Activated CD8-positive, alpha-beta memory T cell treated with anti-CD3 and anti-CD28 coated beads, Interleukin-2, amount 50 U/mL, for 1 hour (primary cell): ENCODE measurements at regions not wholly inside any gene's neighbourhood (a gene's known extent, or its start where the extent isn't known, plus 50 kb on each side); places are given as distances from the start of the nearest gene placed in this dataset.
A peak's percentile ranks its signal among the peaks of the same experiment; 100 is the strongest.

Experiments used
- DNase-seq: peaks from one replicate; pipeline ENCODE4 v3.0.0-alpha.2; 2020; ENCODE audit errors: extremely low read depth

- DNase-seq: no peak
Observed at GRCh38 chr14:98368916-98369315, 903.1 kb downstream of the BCL11B start.

DNA sequence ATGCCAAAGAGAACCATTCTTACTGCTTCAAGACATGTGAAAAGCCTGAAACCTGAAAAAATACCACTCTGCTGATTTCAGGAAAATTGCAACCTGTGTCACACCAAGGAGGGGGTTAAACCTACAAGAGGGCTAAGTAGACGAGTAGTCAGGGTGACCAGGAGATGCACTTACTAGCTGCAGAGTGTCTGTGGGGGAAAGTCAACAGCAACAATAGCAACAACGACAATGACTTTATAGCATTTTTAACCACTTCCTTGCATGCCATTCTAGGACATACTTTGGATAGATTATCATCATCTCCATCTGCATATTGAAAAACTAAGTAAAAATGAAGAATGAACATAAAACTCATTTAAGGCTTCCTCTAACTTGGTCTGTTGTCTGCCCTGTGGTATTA lies 902.7 kb downstream of the BCL11B start:
- no peak for DNase-seq

DNA sequence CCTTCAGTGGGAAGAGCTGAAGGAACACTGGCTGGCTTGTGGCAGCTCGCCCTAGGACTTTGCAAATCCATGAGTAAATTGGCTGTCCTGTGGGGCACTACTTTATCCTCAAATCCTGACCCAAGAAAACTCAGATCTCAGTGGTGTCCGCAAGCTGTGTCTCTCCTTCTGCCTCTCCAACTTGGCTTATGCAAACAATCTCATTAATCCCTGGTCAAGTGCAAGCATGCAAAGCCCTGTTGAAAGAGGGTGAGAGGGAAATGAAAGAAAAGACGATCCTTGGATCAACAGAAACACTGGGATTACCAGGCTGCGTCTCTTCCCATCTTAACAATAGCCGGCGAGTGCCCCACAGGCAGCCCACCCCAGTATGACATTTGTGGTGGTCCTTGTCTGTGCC lies 901.6 kb downstream of the BCL11B start:
- no peak for DNase-seq

DNA sequence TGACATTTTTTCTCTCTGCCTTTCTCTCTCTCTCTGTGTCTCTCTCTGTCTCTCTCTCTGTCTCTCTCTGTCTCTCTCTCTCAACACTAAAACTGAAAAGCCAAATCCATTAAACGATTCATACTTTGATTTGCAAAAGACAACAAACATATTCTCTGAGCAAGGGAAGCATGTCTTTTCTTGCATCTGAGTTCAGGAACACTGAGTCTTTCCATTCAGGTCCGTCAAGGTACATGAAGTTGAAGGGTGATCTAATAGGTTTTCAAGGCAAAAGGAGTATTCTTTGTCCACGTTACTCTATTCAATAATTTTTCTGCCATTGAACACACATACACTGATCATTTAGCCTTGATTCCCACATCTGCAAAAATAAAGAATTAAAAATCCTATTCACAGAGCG lies 900.9 kb downstream of the BCL11B start:
- no peak for DNase-seq

- DNase-seq: no peak
Observed at GRCh38 chr14:98374136-98374535, 897.9 kb downstream of the BCL11B start.

GRCh38 chr14:98375566-98375965 lies 896.4 kb downstream of the BCL11B start:
- DNase-seq: no peak

GRCh38 chr14:98379830-98380229 lies 892.2 kb downstream of the BCL11B start:
- no peak for DNase-seq

GRCh38 chr14:98382662-98383061 lies 889.3 kb downstream of the BCL11B start:
- no peak for DNase-seq

DNA sequence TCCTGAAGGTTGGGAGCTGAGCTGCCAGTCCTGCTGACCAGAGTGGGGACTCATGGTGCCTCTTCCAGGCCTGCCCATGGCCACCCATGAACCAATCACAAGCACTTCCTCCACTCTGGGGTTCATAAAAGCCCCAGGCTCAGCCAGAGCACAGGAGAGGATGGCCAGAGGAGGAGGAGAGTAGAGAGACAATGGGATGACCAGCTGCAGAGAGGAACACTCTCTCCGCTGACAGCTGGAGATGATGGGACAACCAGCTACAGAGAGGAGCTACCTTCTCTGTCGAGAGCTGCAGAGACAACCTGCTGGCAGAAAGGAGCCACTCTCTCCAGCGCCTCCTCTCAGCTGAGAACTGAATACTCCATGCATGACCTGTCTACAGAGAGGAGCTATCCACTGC lies 886.1 kb downstream of the BCL11B start:
- no peak for DNase-seq

DNA sequence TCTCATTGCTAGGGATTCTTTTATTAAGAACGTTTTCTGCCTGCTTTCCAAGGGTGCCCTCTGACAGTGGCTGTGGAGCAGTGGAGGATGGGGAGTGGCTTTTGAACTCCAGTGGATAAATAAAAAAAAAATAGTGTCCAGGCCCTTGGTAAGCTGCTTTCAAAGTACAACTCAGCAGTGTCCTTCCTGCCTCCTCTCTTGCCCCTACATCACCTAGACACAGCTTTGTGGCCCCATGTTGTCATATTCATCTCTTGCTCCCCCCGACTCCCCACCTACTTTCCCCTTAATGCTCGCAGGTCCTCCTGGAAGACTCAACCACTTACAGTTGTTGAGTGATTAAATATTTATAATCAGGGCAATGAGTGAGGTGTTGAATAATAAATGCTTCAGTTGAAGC lies 880.9 kb downstream of the BCL11B start:
- DNase-seq: no peak

DNA sequence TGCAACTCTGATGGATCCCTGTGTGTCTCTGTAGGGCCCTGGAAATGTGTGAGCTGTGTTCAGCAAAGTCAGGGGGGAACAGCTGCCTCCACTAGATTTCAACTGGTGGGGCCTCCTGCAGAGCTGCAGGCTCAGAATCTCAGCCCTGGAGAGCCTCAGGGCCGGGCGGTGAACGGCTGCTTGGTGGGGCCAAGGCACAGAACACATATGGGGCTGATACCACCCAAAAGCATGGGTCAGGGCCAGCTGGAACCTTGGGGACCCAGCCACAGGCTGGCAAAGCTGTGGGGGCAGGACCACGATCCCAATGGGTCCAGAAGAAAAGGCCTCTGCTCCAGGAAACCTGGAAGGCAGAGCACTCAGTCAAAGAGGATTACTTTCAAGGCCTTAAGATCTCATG lies 878.5 kb downstream of the BCL11B start:
- no peak for DNase-seq

DNA sequence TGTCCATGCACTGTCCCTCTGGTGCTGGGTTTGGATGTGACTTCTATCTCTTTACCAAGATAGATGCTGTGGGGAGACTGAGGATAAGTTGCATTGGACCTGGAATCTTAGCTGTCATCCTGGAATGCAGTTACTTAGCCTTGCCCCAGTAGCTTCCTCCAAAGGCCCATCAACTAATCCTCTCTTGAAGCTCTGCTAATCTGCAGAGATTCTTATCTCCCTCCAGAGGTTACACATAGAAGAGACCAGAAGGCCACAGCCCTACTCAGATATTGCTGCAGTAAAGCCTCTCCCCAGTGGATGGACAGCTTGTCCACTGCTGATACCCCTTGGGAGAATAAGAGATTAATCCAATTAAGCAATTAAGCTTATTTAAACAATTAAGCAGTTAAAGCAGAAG lies 867.2 kb downstream of the BCL11B start:
- DNase-seq: no peak

DNA sequence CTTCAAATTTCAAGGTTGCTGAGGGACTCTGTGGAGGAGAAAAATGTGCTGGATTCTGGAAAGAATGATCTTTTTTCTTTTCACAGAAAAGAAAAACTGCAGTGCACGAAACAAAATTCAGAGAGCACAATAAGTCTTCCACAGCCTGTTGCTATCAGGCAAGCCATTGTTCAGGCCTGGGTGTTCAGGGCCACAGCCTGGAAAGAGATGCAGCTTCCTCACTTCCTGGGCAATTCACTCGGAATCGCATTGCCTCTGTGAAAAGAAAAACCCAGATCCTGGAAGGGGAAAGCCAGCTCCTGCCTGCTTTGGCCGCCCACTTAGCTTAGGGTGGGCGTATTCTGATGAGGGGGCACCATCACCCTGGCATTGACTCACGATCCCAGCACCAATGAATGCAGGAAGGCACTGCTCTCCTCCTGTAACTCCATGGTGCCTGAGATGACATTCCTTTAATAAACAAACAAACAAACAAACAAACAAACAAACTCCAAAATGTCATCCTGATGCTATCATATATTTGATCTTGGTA lies 863.9 kb downstream of the BCL11B start:
- no peak for DNase-seq

GRCh38 chr14:98408713-98409112 lies 863.3 kb downstream of the BCL11B start:
- no peak for DNase-seq

- no peak for DNase-seq
Observed at GRCh38 chr14:98411154-98411553, 860.8 kb downstream of the BCL11B start.

DNA sequence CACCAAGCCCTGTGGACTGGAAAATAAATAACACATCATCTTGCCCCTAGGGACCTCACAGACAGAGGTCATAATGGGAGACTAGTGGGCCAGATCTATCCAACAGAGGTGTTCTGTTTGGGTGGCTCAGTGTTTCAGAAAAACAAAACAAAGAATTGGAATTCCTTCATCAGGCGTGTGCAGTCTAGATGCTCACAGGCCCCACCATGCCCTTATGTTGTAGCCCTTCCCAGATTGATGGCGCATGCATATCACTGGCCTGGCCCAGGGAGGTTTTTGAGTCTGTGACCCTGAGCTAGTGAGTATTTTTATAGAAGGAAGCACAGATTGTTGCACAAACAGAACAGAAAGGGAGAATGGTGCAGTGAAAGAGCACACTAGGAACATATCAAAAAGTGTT lies 859.6 kb downstream of the BCL11B start:
- no peak for DNase-seq

DNA sequence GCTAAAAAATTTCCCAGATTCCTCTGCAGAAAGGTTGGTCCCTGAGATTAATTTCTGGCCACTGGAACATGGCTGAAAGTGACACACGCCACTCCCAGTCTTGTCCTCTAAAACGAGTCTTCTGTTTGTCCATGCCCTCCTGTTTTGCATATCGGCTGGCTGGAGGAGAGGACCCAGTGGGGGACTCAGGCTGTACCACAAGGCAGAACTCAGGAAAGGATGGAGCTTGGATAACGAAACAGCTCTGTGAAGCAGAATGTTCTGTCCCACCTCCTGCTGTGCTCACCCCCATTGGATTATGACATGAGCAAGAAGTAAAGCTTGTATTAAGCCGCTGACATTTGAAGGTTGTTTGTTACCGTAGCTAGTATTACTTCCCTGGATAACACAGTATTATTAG lies 856.2 kb downstream of the BCL11B start:
- no peak for DNase-seq

GRCh38 chr14:98417001-98417400 lies 855.0 kb downstream of the BCL11B start:
- DNase-seq: no peak

- no peak for DNase-seq
Observed at GRCh38 chr14:98428483-98428994, 843.5 kb downstream of the BCL11B start.

DNA sequence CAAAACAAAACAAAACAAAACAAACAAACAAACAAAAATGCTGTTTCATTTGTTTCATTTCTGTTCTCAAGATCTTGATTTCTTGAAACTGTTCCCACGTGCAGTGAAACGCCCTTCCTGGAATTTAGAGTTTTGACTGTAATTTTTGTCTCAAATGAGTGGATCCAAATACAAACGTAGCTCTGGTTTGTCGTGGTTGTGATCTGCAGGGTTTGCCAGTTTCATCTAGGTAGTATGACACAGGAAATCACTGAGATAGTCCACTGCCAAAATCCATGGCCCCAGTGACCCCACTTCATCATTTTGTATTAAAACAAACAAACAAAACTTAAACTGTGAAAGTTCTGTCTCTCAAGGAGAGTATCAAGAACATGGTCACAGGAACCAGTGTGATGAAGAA lies 838.6 kb downstream of the BCL11B start:
- no peak for DNase-seq

- DNase-seq: no peak
Observed at GRCh38 chr14:98437113-98437512, 834.9 kb downstream of the BCL11B start.

GRCh38 chr14:98444077-98444476 lies 827.9 kb downstream of the BCL11B start:
- DNase-seq: peak; percentile 4

DNA sequence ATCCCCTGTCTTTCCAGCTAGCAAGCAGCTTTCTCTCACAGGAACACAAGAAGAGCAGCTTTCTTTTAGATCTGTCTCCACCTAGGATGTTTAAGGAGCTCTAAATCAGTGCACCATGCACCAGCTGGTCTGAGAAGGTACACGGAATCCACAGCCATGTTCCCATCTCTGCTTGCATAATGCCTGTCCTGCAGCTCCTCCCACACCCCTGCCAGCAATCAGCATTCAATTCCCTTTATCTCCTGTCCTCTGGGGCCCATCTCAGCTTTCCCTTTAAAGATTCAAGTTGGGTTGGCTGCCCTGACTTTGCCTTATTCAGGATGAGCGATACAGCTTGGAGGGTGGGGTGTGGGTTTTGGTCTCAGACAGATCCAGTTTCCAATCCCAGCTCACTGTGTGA lies 826.3 kb downstream of the BCL11B start:
- DNase-seq: no peak

DNA sequence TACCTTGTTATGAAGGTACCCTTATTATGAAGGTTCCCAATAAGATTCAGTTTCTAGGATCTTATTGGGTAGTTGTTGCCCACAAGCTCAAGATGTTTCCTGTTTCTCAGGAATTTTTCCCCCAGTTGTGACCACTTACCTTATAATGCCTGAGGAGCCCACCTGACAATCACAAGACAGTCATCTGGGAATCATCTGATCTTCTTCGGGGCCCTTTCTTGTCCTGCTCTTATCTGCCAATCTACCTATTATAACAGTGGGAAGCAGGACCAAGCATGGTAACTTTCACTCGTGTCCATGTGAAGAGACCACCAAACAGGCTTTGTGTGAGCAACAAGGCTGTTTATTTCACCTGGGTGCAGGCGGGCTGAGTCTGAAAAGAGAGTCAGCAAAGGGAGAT lies 825.5 kb downstream of the BCL11B start:
- no peak for DNase-seq

GRCh38 chr14:98456231-98456630 lies 815.8 kb downstream of the BCL11B start:
- DNase-seq: no peak
